H1 (cell line): ENCODE measurements at regions not wholly inside any gene's neighbourhood (a gene's known extent, or its start where the extent isn't known, plus 50 kb on each side); places are given as distances from the start of the nearest gene placed in this dataset.

Experiments used
- ASH2L ChIP-seq: fragments of 200-600, 300-600 bp; sonication (generic); IDR thresholded peaks from one replicate; pipeline ENCODE4 v1.7.1; 2017; ENCODE audit warnings: low read length
- CBX8 ChIP-seq: fragments of 300-800, 300-1000 bp; sonication (generic); IDR thresholded peaks from 2 replicates; pipeline ENCODE4 v1.7.1; 2016; ENCODE audit warnings: low read depth, low read length, borderline replicate concordance
- CHD1 ChIP-seq: IDR thresholded peaks from 2 replicates; pipeline ENCODE4 v1.6.1; 2012; ENCODE audit warnings: low read depth, low read length, improper control_type of control experiment
- HDAC6 ChIP-seq: IDR thresholded peaks from one replicate; pipeline ENCODE4 v1.7.1; 2012; ENCODE audit warnings: low read depth, mild to moderate bottlenecking, inconsistent platforms, low read length, moderate library complexity
- POLR2A ChIP-seq, 2 experiments: IDR thresholded peaks; 1 replicate in 1 of 2; 2 replicates in 1 of 2; pipeline ENCODE4 v1.6.1; 2011; ENCODE audit warnings: low read depth in 2 of 2, low read length in 2 of 2, mild to moderate bottlenecking in 2 of 2; ENCODE audit errors: control extremely low read depth in 1 of 2
- SIRT6 ChIP-seq: IDR thresholded peaks from one replicate; pipeline ENCODE4 v1.7.1; 2012; ENCODE audit warnings: low read length, inconsistent platforms
- TAF7 ChIP-seq: optimal IDR thresholded peaks from 2 replicates; pipeline ENCODE3; 2011; ENCODE audit warnings: low read depth, mild to moderate bottlenecking, inconsistent platforms, low read length, moderate library complexity, borderline replicate concordance
- TBP ChIP-seq: IDR thresholded peaks from 2 replicates; pipeline ENCODE4 v1.6.1; 2011; ENCODE audit warnings: low read depth, low read length, improper control_type of control experiment
- TEAD4 ChIP-seq: IDR thresholded peaks from 2 replicates; pipeline ENCODE4 v1.6.1; 2012; ENCODE audit warnings: low read depth, low read length, inconsistent platforms, mixed read lengths
- TF ChIP-seq, protein P1 (sequence below): IDR thresholded peaks from 2 replicates; pipeline ENCODE4 v1.6.1; 2011; ENCODE audit warnings: low read length, improper control_type of control experiment

DNA sequence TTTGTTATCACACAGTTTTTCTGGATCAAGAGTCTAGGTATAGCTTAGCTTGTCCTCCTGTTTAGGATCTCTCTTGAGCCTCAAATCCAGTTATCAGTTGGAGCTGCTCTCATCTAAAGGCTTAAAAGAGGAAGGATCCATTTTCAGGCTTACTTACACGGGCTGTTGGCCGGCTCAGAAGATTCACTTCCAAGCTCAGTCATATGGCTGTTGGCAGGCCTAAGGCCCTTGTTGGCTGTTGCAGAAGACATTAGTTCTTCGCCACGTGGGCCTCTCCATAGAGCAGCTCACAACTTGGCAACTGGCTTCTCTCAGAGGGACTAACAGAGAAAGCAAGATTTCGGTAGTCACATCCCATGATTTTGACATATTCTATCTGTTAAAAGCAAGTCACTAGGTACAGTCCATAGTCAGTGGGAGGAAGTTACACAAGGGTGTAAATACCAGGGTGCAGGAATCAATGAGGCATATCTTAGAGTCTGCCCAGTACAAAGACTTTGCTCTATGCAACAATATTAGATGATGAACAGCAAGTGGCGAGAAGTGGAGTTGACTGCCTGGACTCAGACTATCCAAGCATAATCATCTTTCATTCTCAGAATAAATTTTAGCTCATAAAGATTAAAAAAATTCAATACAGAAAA, 280.1 kb upstream of the MBL2 start (continued):
- TF ChIP-seq, protein P1, sequence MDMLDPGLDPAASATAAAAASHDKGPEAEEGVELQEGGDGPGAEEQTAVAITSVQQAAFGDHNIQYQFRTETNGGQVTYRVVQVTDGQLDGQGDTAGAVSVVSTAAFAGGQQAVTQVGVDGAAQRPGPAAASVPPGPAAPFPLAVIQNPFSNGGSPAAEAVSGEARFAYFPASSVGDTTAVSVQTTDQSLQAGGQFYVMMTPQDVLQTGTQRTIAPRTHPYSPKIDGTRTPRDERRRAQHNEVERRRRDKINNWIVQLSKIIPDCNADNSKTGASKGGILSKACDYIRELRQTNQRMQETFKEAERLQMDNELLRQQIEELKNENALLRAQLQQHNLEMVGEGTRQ: no peak
- TF ChIP-seq CHD1 (no peak), ASH2L (no peak), TBP (no peak), POLR2A (IDR thresholded peaks at IDR 0.05; ENCODE audit: control extremely low read depth in 1 of 2, low read depth in 2 of 2, low read length in 2 of 2) (no peak), SIRT6 (no peak), TAF7 (no peak), TEAD4 (no peak), HDAC6 (no peak), CBX8 (no peak)
